Upper lobe of left lung (tissue), 6 donors: ENCODE measurements at regions not wholly inside any gene's neighbourhood (a gene's known extent, or its start where the extent isn't known, plus 50 kb on each side); places are given as distances from the start of the nearest gene placed in this dataset.
"Not testable (repeated sequence)": the region's sequence is repeated elsewhere in the genome, so short reads cannot be mapped to it uniquely, and the experiment has no call there.

Experiments used
- ATAC-seq, 2 donors: fragments of 200-7000 bp; cut with Tn5 transposase; one replicate each; pipeline ENCODE4 v1.9.1; 2022; ENCODE audit warnings: mild to moderate bottlenecking in 2 of 2, moderate library complexity in 2 of 2; ENCODE audit not compliant: low FRiP score in 2 of 2
- DNase-seq, 2 donors: peaks; one replicate each; pipeline ENCODE4 v3.0.0-alpha.2; 2019 to 2020
- H3K27ac ChIP-seq, 4 donors: fragments of 200-600 bp; sonication (generic); one replicate each; pipeline ENCODE4 v1.5.1; 2016 to 2019
- H3K27me3 ChIP-seq, 4 donors: fragments of 200-600 bp; sonication (generic); one replicate each; pipeline ENCODE4 v1.5.1; 2017 to 2019
- H3K36me3 ChIP-seq, 4 donors: fragments of 200-600 bp; sonication (generic); one replicate each; pipeline ENCODE4 v1.5.1; 2016 to 2019
- H3K4me1 ChIP-seq, 4 donors: fragments of 200-600 bp; sonication (generic); one replicate each; pipeline ENCODE4 v1.5.1; 2018 to 2019
- H3K4me3 ChIP-seq, 4 donors: fragments of 200-600 bp; sonication (generic); one replicate each; pipeline ENCODE4 v1.5.1; 2017 to 2019; ENCODE audit warnings: mild to moderate bottlenecking in 2 of 4, moderate library complexity in 1 of 4
- H3K9me3 ChIP-seq, 4 donors: fragments of 200-600 bp; sonication (generic); one replicate each; pipeline ENCODE4 v1.5.1; 2018 to 2019
- CTCF ChIP-seq, 6 experiments: fragments of 450-650 bp in 4 of 6; fragments of 200-600 bp in 2 of 6; sonication (generic) in 2 of 6; IDR thresholded peaks; one replicate each; pipeline ENCODE4 v1.5.1; 2016 to 2019; ENCODE audit warnings: antibody characterized with exemption in 6 of 6
- EP300 ChIP-seq, 4 donors: sonication (generic); formaldehyde crosslinking; IDR thresholded peaks; one replicate each; pipeline ENCODE4 v1.5.1; 2017; ENCODE audit warnings: antibody characterized with exemption in 4 of 4, control low read depth in 2 of 4
- POLR2A ChIP-seq, 4 donors: fragments of 450-650 bp; IDR thresholded peaks; one replicate each; pipeline ENCODE4 v1.5.1; 2016 to 2017; ENCODE audit warnings: antibody characterized with exemption in 4 of 4, mild to moderate bottlenecking in 2 of 4
- POLR2AphosphoS5 ChIP-seq, 2 donors: sonication (generic); formaldehyde crosslinking; IDR thresholded peaks; one replicate each; pipeline ENCODE4 v1.5.1; 2017; ENCODE audit warnings: antibody characterized with exemption in 2 of 2
- WGBS, 2 donors: methylation state at CpG; one replicate each; pipeline ENCODE4 v1.1.5; 2017 to 2018; 5-methylcytosine and 5-hydroxymethylcytosine counted together
- donor health status: DM: no; HTN: no; CAD: no; lungs with moderate emphysema.
- donor health status: DM: no; HTN: yes; CAD: no; lungs with severe emphysema.

- H3K27ac ChIP-seq = no peak overlapping the region
- no peak overlapping the region for H3K4me3 ChIP-seq
- DNase-seq = no peak
- ATAC-seq = no peak
- no peaks in the 10 kb centered on the region for H3K9me3 ChIP-seq
- H3K27me3 ChIP-seq = no peaks in the 10 kb centered on the region
- no peaks in the 10 kb centered on the region for H3K36me3 ChIP-seq
- 75 to 79% methylated on average over 2 of the region's 2 CpGs for WGBS, 2 donors
- TF ChIP-seq POLR2A (IDR thresholded peaks at IDR 0.05) (no peak), EP300 (IDR thresholded peaks at IDR 0.05) (no peak), CTCF (IDR thresholded peaks at IDR 0.05) (no peak), POLR2AphosphoS5 (IDR thresholded peaks at IDR 0.05) (no peak)
- H3K4me1 ChIP-seq = no peaks in the 10 kb centered on the region
Observed at GRCh38 chr3:67239353-67239752, 241.2 kb downstream of the KBTBD8 start.

GRCh38 chr3:67241084-67241483 lies 243.0 kb downstream of the KBTBD8 start:
- Histone ChIP-seq H3K27me3 (no peaks in the 10 kb centered on the region), H3K27ac (no peak overlapping the region), H3K9me3 (no peaks in the 10 kb centered on the region), H3K36me3 (no peaks in the 10 kb centered on the region), H3K4me1 (no peaks in the 10 kb centered on the region), H3K4me3 (no peak overlapping the region)
- 83 to 85% methylated on average over 4 of the region's 4 CpGs for WGBS, 2 donors
- ATAC-seq = no peak
- no peak for DNase-seq
- no peak for TF ChIP-seq POLR2AphosphoS5 (IDR thresholded peaks at IDR 0.05)
- TF ChIP-seq EP300 (IDR thresholded peaks at IDR 0.05) = no peak
- no peak for TF ChIP-seq POLR2A (IDR thresholded peaks at IDR 0.05)
- no peak for TF ChIP-seq CTCF (IDR thresholded peaks at IDR 0.05)

GRCh38 chr3:67244130-67244529 lies 246.0 kb downstream of the KBTBD8 start:
- no peak for DNase-seq
- TF ChIP-seq POLR2AphosphoS5 (IDR thresholded peaks at IDR 0.05) (no peak), EP300 (IDR thresholded peaks at IDR 0.05) (no peak), POLR2A (IDR thresholded peaks at IDR 0.05) (no peak), CTCF (IDR thresholded peaks at IDR 0.05) (no peak)
- H3K36me3 ChIP-seq = no peaks in the 10 kb centered on the region
- no peaks in the 10 kb centered on the region for H3K9me3 ChIP-seq
- no peaks in the 10 kb centered on the region for H3K4me1 ChIP-seq
- H3K27me3 ChIP-seq = no peaks in the 10 kb centered on the region
- no peak for ATAC-seq
- H3K4me3 ChIP-seq = no peak overlapping the region
- no peak overlapping the region for H3K27ac ChIP-seq
- 84% methylated on average over 2 of the region's 2 CpGs for WGBS, 2 donors

GRCh38 chr3:67245545-67245944 lies 247.4 kb downstream of the KBTBD8 start:
- DNase-seq (no peak), ATAC-seq (no peak)
- Histone ChIP-seq H3K27ac (no peak overlapping the region), H3K27me3 (no peaks in the 10 kb centered on the region), H3K9me3 (no peaks in the 10 kb centered on the region), H3K4me1 (no peaks in the 10 kb centered on the region), H3K36me3 (no peaks in the 10 kb centered on the region), H3K4me3 (no peak overlapping the region)
- WGBS, 2 donors = 71 to 78% methylated on average over 3 of the region's 3 CpGs
- no peak for TF ChIP-seq POLR2AphosphoS5 (IDR thresholded peaks at IDR 0.05)

- Histone ChIP-seq H3K36me3 (no peaks in the 10 kb centered on the region), H3K4me3 (no peak overlapping the region), H3K9me3 (no peaks in the 10 kb centered on the region), H3K4me1 (no peaks in the 10 kb centered on the region), H3K27ac (no peak overlapping the region), H3K27me3 (no peaks in the 10 kb centered on the region)
- ATAC-seq = no peak
- 63 to 67% methylated on average over 3 of the region's 3 CpGs for WGBS, 2 donors
- no peak for DNase-seq
- no peak for TF ChIP-seq POLR2A (IDR thresholded peaks at IDR 0.05)
- TF ChIP-seq EP300 (IDR thresholded peaks at IDR 0.05) = no peak
- no peak for TF ChIP-seq CTCF (IDR thresholded peaks at IDR 0.05)
- TF ChIP-seq POLR2AphosphoS5 (IDR thresholded peaks at IDR 0.05) = no peak
Observed at GRCh38 chr3:67248726-67249125, 250.6 kb downstream of the KBTBD8 start.

GRCh38 chr3:67252906-67253305 lies 254.8 kb downstream of the KBTBD8 start:
- H3K9me3 ChIP-seq, H3K4me1 ChIP-seq, H3K27me3 ChIP-seq, DNase-seq, ATAC-seq, H3K27ac ChIP-seq, H3K36me3 ChIP-seq, H3K4me3 ChIP-seq: not testable (repeated sequence)
- 68 to 71% methylated on average over 1 of the region's 1 CpG for WGBS, 2 donors
